Gastroesophageal sphincter (tissue), 3 donors: ENCODE measurements at regions not wholly inside any gene's neighbourhood (a gene's known extent, or its start where the extent isn't known, plus 50 kb on each side); places are given as distances from the start of the nearest gene placed in this dataset.

ENCODE experiments used
- POLR2A ChIP-seq, 2 donors: fragments of 450-650 bp; IDR thresholded peaks; one replicate each; pipeline ENCODE4 v1.6.1; 2017; ENCODE audit warnings: antibody characterized with exemption in 2 of 2, mild to moderate bottlenecking in 2 of 2, moderate library complexity in 1 of 2
- TF ChIP-seq, protein P1 (sequence below), 4 experiments: fragments of 200-600 bp in 2 of 4; fragments of 450-650 bp in 2 of 4; sonication (generic) in 1 of 4; IDR thresholded peaks; one replicate each; pipeline ENCODE4 v1.5.1; 2017 to 2019; ENCODE audit warnings: antibody characterized with exemption in 4 of 4, mild to moderate bottlenecking in 2 of 4, moderate library complexity in 2 of 4

DNA sequence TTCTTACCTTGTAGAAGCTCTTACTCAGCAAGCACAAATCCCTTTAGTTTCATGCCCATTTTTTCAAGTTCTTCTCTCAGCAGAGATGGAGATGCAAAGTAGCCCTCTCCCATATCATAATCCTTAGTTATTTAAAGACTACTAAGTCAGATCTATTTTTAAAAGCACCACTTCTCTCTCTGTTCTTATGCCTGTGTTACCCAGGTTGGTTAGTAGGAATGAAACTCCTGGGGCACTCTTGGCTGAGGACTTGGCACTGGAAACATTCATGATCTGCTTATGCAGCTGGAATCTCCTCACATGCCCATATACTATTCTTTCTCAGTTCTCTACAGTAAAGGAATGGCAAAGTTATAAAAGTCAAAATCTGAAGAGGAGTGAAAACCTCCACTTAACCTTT lies 51.9 kb upstream of the PPP2R5A start:
- no peak for TF ChIP-seq POLR2A (IDR thresholded peaks at IDR 0.05)
- TF ChIP-seq, protein P1, sequence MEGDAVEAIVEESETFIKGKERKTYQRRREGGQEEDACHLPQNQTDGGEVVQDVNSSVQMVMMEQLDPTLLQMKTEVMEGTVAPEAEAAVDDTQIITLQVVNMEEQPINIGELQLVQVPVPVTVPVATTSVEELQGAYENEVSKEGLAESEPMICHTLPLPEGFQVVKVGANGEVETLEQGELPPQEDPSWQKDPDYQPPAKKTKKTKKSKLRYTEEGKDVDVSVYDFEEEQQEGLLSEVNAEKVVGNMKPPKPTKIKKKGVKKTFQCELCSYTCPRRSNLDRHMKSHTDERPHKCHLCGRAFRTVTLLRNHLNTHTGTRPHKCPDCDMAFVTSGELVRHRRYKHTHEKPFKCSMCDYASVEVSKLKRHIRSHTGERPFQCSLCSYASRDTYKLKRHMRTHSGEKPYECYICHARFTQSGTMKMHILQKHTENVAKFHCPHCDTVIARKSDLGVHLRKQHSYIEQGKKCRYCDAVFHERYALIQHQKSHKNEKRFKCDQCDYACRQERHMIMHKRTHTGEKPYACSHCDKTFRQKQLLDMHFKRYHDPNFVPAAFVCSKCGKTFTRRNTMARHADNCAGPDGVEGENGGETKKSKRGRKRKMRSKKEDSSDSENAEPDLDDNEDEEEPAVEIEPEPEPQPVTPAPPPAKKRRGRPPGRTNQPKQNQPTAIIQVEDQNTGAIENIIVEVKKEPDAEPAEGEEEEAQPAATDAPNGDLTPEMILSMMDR (IDR thresholded peaks at IDR 0.05): no peak
